GM13976 (cell line): ENCODE measurements at regions not wholly inside any gene's neighbourhood (a gene's known extent, or its start where the extent isn't known, plus 50 kb on each side); places are given as distances from the start of the nearest gene placed in this dataset.

ENCODE experiments used
- DNase-seq: peaks from one replicate; pipeline ENCODE4 v3.0.0; 2012; ENCODE audit warnings: low spot score
- CTCF ChIP-seq: IDR thresholded peaks from 2 replicates; pipeline ENCODE4 v1.5.1; 2012; ENCODE audit warnings: borderline replicate concordance, mild to moderate bottlenecking; ENCODE audit not compliant: insufficient read depth; ENCODE audit errors: extremely low read depth, missing control alignments, control extremely low read depth
- in situ Hi-C: fragments of 300-500 bp; cut with MboI; formaldehyde crosslinking; loops from one replicate; pipeline ENCODE4 v1.12.0; 2022; ENCODE audit warnings: low sequenced_read_pairs, mixed read lengths, inconsistent platforms; ENCODE audit not compliant: unreplicated experiment

DNA sequence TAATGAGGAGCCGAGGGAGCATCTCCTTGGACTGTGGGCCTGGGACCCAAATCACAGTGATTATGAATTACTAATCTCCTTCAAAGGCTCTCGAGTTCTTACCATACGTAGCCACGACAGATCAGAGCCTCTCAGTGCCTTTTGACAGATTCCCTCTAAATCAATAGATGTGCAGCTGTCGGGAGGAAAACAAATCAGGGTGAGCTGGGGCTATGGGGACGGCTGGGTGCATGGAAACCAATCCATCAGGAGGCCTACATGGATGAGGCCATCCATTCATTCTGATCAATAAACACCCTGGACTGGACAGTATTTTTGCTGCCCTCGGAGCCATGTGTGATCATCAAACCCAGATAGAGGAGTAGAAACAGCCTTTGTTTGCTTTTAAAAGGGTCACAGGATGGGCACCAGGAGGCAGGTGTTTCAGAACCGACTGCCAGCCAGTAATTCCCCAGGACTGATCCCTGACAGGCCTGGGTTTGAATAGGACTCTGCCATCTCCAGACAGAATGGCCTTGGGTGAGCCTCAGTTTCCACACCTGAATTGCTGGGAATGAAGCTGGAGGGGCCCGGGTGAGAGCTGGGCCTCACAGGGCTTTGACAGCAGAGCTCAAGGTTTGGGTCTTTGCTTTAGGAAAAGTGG lies 532.8 kb downstream of the MATN1 start:
- in situ Hi-C loops = no loop called here
- DNase-seq = no peak
- TF ChIP-seq CTCF = no peak

DNA sequence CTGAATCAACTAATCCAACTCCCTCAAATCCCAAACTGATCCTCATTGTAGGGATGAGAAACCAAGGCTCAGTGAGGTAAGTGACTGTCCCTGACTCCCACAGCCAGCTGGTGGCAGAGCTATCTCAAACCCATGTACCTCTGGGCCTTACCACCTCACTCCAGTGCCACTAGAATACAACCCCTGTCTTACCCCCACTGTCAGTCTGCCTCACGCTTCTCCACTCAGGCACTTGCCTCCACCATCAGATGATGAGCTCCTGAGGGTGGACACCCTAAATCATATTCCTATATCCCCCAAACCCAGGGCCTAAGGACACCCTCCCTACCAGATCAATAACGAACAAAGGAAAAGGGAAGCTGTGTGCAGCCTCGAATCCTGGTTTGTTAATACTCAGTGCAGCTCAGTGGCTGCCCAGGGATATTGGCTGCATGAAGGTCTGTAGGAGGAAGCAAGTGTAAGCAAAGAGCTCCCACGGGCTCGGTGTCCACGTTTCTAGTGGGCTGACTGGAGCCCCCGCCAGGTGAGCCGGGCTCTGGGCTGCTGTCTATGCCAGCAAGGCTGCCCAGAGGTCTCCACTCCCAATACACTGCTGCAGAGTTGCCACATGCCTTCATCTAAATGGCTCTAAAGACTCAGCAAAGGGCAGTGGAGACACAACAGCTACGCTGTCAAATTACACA lies 533.4 kb downstream of the MATN1 start:
- no peak for DNase-seq
- no peak for TF ChIP-seq CTCF

DNA sequence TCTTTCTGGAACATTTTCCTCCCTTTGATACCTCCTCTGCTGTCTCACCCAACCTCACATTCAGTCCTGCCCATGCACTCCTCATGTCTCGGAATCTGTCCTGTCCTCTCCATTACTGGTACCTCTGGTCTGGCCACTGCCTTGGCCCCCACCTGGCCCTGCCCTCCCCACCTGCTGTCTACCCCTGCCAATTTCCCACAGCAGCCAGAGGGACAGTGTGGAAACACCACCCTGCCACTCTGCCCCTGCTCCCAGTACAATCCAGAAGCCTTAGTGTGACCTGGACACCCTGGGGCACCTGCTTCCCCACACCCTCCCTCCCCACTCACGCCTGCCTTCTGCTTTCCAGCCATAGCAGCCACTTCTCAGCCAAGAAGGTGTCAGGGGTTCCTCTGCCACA lies 534.4 kb downstream of the MATN1 start:
- in situ Hi-C loops = no loop called here
- no peak for DNase-seq
- no peak for TF ChIP-seq CTCF

More for the DNA sequence above, 533.4 kb downstream of the MATN1 start:
- in situ Hi-C loops = no loop called here

DNA sequence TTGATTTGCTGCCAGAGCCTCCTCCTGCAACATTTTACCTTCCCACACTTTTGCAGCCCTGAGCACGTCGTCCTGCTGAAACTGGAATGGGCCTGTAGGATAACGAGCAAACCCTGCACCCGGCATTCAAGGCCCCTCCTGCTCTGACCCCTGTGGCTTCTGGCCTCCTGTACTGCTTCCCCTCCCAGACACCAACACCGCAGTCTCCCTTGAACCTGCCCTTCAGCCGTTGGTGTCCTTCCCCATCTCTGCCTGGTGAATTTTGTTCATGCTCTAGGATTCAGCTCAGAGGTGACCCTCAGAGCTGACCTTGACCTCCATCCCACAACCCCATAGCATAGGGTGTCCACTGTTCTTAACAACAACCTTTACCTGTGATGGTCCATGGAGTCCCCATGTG lies 535.1 kb downstream of the MATN1 start:
- no peak for TF ChIP-seq CTCF
- DNase-seq = no peak
- in situ Hi-C loops = no loop called here

DNA sequence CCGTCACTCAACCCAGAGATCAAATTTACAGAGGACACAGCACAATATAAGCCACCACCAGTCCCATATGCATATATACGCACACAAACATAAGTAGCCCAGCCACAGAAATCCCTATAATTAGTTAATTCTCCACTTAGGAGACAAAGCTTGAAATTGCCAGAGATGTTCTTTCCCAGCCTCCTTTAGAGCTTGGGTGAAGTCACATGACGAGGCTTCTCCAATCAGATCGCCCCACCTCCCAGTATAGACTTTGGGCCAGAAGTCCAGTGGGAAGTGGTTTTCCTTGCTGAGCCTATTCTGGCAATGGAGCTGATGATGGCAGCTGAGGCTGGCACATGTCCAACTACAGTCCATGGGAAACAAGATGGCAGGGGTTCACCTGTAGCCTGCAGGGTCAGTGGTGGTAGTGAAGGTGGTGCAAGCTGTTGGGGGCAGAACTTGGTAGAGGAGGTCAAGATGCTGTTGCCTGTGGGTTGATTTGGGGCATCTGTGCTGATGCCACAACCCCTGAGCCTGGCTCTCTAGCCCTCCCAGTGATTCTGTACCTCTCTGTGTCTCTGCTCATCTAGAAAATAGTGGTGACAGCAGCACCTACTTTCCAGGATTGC lies 535.9 kb downstream of the MATN1 start:
- no peak for TF ChIP-seq CTCF
- in situ Hi-C loops = no loop called here

DNA sequence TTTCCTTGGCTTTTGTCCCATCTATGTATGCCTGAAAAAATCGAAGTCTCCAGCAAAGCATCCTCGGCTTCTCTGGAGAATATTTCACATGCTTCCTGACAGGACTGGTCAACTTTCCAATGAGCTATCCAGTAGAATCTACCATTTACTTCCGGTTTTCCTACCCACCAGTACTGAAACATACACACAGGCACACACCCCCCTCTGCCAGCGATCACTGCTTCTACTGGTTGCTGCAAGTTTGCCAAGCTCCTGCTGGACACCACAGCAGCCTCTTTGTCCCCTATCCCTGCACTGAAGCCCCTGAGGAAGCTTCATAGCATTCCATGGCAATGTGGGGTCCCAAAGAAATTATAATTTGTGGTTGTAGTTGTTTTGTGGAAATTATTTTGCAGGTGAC lies 536.8 kb downstream of the MATN1 start:
- in situ Hi-C loops = no loop called here
- DNase-seq = no peak
- TF ChIP-seq CTCF = no peak

More for the DNA sequence above, 535.9 kb downstream of the MATN1 start:
- DNase-seq = no peak
